ENCODE measurements at regions not wholly inside any gene's neighbourhood (a gene's known extent, or its start where the extent isn't known, plus 50 kb on each side); places are given as distances from the start of the nearest gene placed in this dataset.

GRCh38 chr5:67366691-67367395 lies 170.2 kb upstream of the CD180 start:
- TF ChIP-seq EZH2 (IDR thresholded peaks at IDR 0.05; ENCODE audit: borderline replicate concordance, insufficient read depth, low read depth, low read length, poor library complexity, severe bottlenecking) (no peak), CTCF (IDR thresholded peaks at IDR 0.05) (no peak)
- no peaks in the 10 kb centered on the region for H3K79me2 ChIP-seq (ENCODE audit: control insufficient read depth, insufficient read depth, low read length)
- intact Hi-C loops (cut with micrococcal nuclease), result no loop called here
- H2AFZ ChIP-seq (ENCODE audit: insufficient read depth, low read depth, low read length, poor library complexity, severe bottlenecking), result no peak overlapping the region
- no peak for ATAC-seq (ENCODE audit: low read depth)
- no peak for DNase-seq
- CTCF ChIA-PET, result no interaction called here
- H3K27me3 ChIP-seq (replicated peaks in 1 of 4; ENCODE audit: control extremely low read depth in 1 of 4, control insufficient read depth in 3 of 4, insufficient read depth in 4 of 4, low read length in 3 of 4), result no peaks in the 10 kb centered on the region
- H3K4me3 ChIP-seq (ENCODE audit: control extremely low read depth in 1 of 5, extremely low read depth in 1 of 5, insufficient read depth in 1 of 5, low read depth in 2 of 5, low read length in 4 of 5), result no peak overlapping the region
- H3K36me3 ChIP-seq (replicated peaks in 1 of 2; ENCODE audit: control extremely low read depth in 1 of 2, control insufficient read depth in 1 of 2, extremely low read depth in 1 of 2, insufficient read depth in 2 of 2, low read length in 1 of 2), result no peaks in the 10 kb centered on the region
- no peak overlapping the region for H3K27ac ChIP-seq (ENCODE audit: low read length in 2 of 2)
- Mint-ChIP-seq H3K27me3 (peaks cover 17% of the 10 kb centered on the region), H3K27ac (no peak overlapping the region), H3K4me3 (no peak overlapping the region), H3K4me1 (no peaks in the 10 kb centered on the region), H3K9me3 (ENCODE audit: insufficient read depth) (no peaks in the 10 kb centered on the region)
- no peak overlapping the region for H3K9ac ChIP-seq (ENCODE audit: low read length)
- H3K4me1 ChIP-seq (ENCODE audit: control insufficient read depth in 2 of 2, insufficient read depth in 2 of 2, low read length in 2 of 2), result no peaks in the 10 kb centered on the region
- no CpG with 5 or more reads among the region's 5 CpGs for WGBS (ENCODE audit: insufficient coverage)
- POLR2A ChIA-PET, result no interaction called here
- no peak overlapping the region for H3K4me2 ChIP-seq (replicated peaks; ENCODE audit: low read depth, low read length, poor library complexity, severe bottlenecking)
- no peaks in the 10 kb centered on the region for H3K9me3 ChIP-seq (ENCODE audit: control extremely low read depth in 1 of 3, control insufficient read depth in 2 of 3, insufficient read depth in 1 of 3, low read length in 2 of 3)
- no peaks in the 10 kb centered on the region for H4K20me1 ChIP-seq (ENCODE audit: control insufficient read depth, insufficient read depth, low read length, poor library complexity, severe bottlenecking)

DNA sequence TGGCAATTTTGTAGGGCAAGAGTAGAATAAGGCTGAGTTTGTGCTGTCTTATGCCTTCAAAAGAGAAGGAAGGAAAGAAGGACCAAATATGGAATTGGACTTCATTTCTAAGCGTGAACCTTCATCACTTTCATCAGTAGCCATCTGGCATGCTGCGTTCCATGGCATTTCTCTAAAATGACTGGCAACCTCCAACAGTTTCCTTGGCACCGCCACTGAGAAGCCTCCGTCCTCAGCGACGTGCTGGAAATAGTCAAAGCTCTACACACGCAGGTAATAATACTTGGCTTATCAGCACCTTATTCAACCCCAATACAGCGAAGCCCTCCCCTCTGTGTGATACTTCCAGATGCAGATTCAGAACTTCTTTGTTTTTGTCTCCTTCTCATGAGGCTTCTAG lies 169.7 kb upstream of the CD180 start:
- Histone ChIP-seq H3K4me3 (ENCODE audit: control extremely low read depth in 1 of 5, extremely low read depth in 1 of 5, insufficient read depth in 1 of 5, low read depth in 2 of 5, low read length in 4 of 5) (no peak overlapping the region), H3K36me3 (replicated peaks in 1 of 2; ENCODE audit: control extremely low read depth in 1 of 2, control insufficient read depth in 1 of 2, extremely low read depth in 1 of 2, insufficient read depth in 2 of 2, low read length in 1 of 2) (no peaks in the 10 kb centered on the region), H4K20me1 (ENCODE audit: control insufficient read depth, insufficient read depth, low read length, poor library complexity, severe bottlenecking) (no peaks in the 10 kb centered on the region), H3K27me3 (replicated peaks in 1 of 4; ENCODE audit: control extremely low read depth in 1 of 4, control insufficient read depth in 3 of 4, insufficient read depth in 4 of 4, low read length in 3 of 4) (no peaks in the 10 kb centered on the region), H3K27ac (ENCODE audit: low read length in 2 of 2) (no peak overlapping the region), H3K4me2 (replicated peaks; ENCODE audit: low read depth, low read length, poor library complexity, severe bottlenecking) (no peak overlapping the region), H2AFZ (ENCODE audit: insufficient read depth, low read depth, low read length, poor library complexity, severe bottlenecking) (no peak overlapping the region), H3K9me3 (ENCODE audit: control extremely low read depth in 1 of 3, control insufficient read depth in 2 of 3, insufficient read depth in 1 of 3, low read length in 2 of 3) (no peaks in the 10 kb centered on the region), H3K4me1 (ENCODE audit: control insufficient read depth in 2 of 2, insufficient read depth in 2 of 2, low read length in 2 of 2) (no peaks in the 10 kb centered on the region), H3K79me2 (ENCODE audit: control insufficient read depth, insufficient read depth, low read length) (no peaks in the 10 kb centered on the region), H3K9ac (ENCODE audit: low read length) (no peak overlapping the region)
- POLR2A ChIA-PET, result no interaction called here
- Mint-ChIP-seq H3K9me3 (ENCODE audit: insufficient read depth) (no peaks in the 10 kb centered on the region), H3K27me3 (peaks cover 17% of the 10 kb centered on the region), H3K4me3 (no peak overlapping the region), H3K27ac (no peak overlapping the region), H3K4me1 (no peaks in the 10 kb centered on the region)
- TF ChIP-seq EZH2 (IDR thresholded peaks at IDR 0.05; ENCODE audit: borderline replicate concordance, insufficient read depth, low read depth, low read length, poor library complexity, severe bottlenecking) (no peak), CTCF (IDR thresholded peaks at IDR 0.05) (no peak)
- CTCF ChIA-PET, result no interaction called here
- no peak for ATAC-seq (ENCODE audit: low read depth)
- intact Hi-C loops (cut with micrococcal nuclease), result no loop called here
- DNase-seq, result no peak
- WGBS (ENCODE audit: insufficient coverage), result 97% methylated on average over 7 of the region's 8 CpGs

Data from B cell (primary cell).